Loucy (cell line): ENCODE measurements at regions not wholly inside any gene's neighbourhood (a gene's known extent, or its start where the extent isn't known, plus 50 kb on each side); places are given as distances from the start of the nearest gene placed in this dataset.

ENCODE experiments used
- H2AFZ ChIP-seq: fragments of 200-600 bp; sonication (generic); 2 replicates; pipeline ENCODE4 v1.6.0; 2016; ENCODE audit warnings: antibody characterized with exemption, mild to moderate bottlenecking, low read length, moderate library complexity
- H3F3A ChIP-seq: fragments of 200-600 bp; 2 replicates; pipeline ENCODE4 v1.6.0; 2016; ENCODE audit warnings: antibody characterized with exemption, low read depth, mild to moderate bottlenecking
- H3K27me3 ChIP-seq: fragments of 200-600 bp; sonication (generic); 2 replicates; pipeline ENCODE4 v1.6.1; 2014; ENCODE audit warnings: low read length, mild to moderate bottlenecking; ENCODE audit not compliant: insufficient read depth, poor library complexity, severe bottlenecking
- H3K36me3 ChIP-seq: fragments of 200-600 bp; sonication (generic); 2 replicates; pipeline ENCODE4 v1.6.1; 2016; ENCODE audit warnings: low read length; ENCODE audit not compliant: insufficient read depth
- H3K4me1 ChIP-seq: fragments of 200-600 bp; sonication (generic); 2 replicates; pipeline ENCODE4 v1.5.1; 2014; ENCODE audit warnings: low read length, mild to moderate bottlenecking; ENCODE audit not compliant: insufficient read depth, poor library complexity, severe bottlenecking
- H3K4me2 ChIP-seq: fragments of 200-600 bp; sonication (generic); 2 replicates; pipeline ENCODE4 v1.6.0; 2014; ENCODE audit warnings: antibody characterized with exemption, low read length, low read depth, mild to moderate bottlenecking; ENCODE audit not compliant: poor library complexity, severe bottlenecking
- H3K4me3 ChIP-seq: fragments of 200-600 bp; sonication (generic); 2 replicates; pipeline ENCODE4 v1.5.1; 2014; ENCODE audit warnings: low read length, mild to moderate bottlenecking, mixed read lengths; ENCODE audit not compliant: poor library complexity, severe bottlenecking
- H3K79me2 ChIP-seq: fragments of 200-600 bp; sonication (generic); 2 replicates; pipeline ENCODE4 v1.6.1; 2014; ENCODE audit warnings: low read length; ENCODE audit not compliant: insufficient read depth
- H3K9ac ChIP-seq: fragments of 200-600 bp; sonication (generic); 2 replicates; pipeline ENCODE4 v1.6.0; 2014; ENCODE audit warnings: mild to moderate bottlenecking, low read depth, low read length, moderate library complexity; ENCODE audit not compliant: poor library complexity, severe bottlenecking
- H3K9me2 ChIP-seq: fragments of 200-600 bp; sonication (generic); replicated peaks from 2 replicates; pipeline ENCODE4 v1.6.1; 2016; ENCODE audit warnings: low read depth, low read length, mixed read lengths
- H3K9me3 ChIP-seq: fragments of 200-600 bp; sonication (generic); 2 replicates; pipeline ENCODE4 v1.6.1; 2014; ENCODE audit warnings: mild to moderate bottlenecking, antibody characterized with exemption, low read length, low read depth; ENCODE audit not compliant: insufficient read depth
- H4K20me1 ChIP-seq: fragments of 200-600 bp; sonication (generic); 2 replicates; pipeline ENCODE4 v1.6.0; 2014; ENCODE audit warnings: antibody characterized with exemption, low read length, mild to moderate bottlenecking; ENCODE audit not compliant: insufficient read depth, poor library complexity, severe bottlenecking
- CTCF ChIP-seq: fragments of 200-600 bp; sonication (generic); conservative IDR thresholded peaks from 2 replicates; pipeline ENCODE4 v1.5.1; 2014; ENCODE audit warnings: mild to moderate bottlenecking, antibody characterized with exemption, low read length
- EZH2phosphoT487 ChIP-seq: fragments of 200-600 bp; IDR thresholded peaks from 2 replicates; pipeline ENCODE4 v1.6.1; 2018; ENCODE audit warnings: antibody characterized with exemption, mild to moderate bottlenecking, moderate library complexity, borderline replicate concordance

GRCh38 chr12:83856803-83857202 is 1055.8 kb downstream of the SLC6A15 start:
- Histone ChIP-seq H3F3A (no peaks in the 10 kb centered on the region), H3K9ac (no peak overlapping the region), H2AFZ (no peak overlapping the region), H3K9me2 (no peaks in the 10 kb centered on the region), H3K4me2 (no peak overlapping the region), H3K9me3 (no peaks in the 10 kb centered on the region), H3K4me3 (no peak overlapping the region), H3K27me3 (no peaks in the 10 kb centered on the region), H4K20me1 (no peaks in the 10 kb centered on the region), H3K4me1 (no peaks in the 10 kb centered on the region), H3K79me2 (no peaks in the 10 kb centered on the region), H3K36me3 (no peaks in the 10 kb centered on the region)
- TF ChIP-seq EZH2phosphoT487, result no peak
- TF ChIP-seq CTCF, result no peak

- TF ChIP-seq EZH2phosphoT487 (no peak), CTCF (no peak)
- Histone ChIP-seq H3K4me2 (no peak overlapping the region), H3K36me3 (no peaks in the 10 kb centered on the region), H3K4me1 (no peaks in the 10 kb centered on the region), H3K9ac (no peak overlapping the region), H3K9me2 (no peaks in the 10 kb centered on the region), H3K27me3 (no peaks in the 10 kb centered on the region), H3K79me2 (no peaks in the 10 kb centered on the region), H3F3A (no peaks in the 10 kb centered on the region), H4K20me1 (no peaks in the 10 kb centered on the region), H3K4me3 (no peak overlapping the region), H3K9me3 (no peaks in the 10 kb centered on the region), H2AFZ (no peak overlapping the region)
Observed at GRCh38 chr12:83850531-83850930, 1062.1 kb downstream of the SLC6A15 start.

- Histone ChIP-seq H3K79me2 (no peaks in the 10 kb centered on the region), H3K4me1 (no peaks in the 10 kb centered on the region)
- TF ChIP-seq EZH2phosphoT487 (no peak), CTCF (no peak)
Observed at GRCh38 chr12:83848702-83849101, 1063.9 kb downstream of the SLC6A15 start.

More at GRCh38 chr12:83848702-83849101, 1063.9 kb downstream of the SLC6A15 start:
- no peaks in the 10 kb centered on the region for H3K9me3 ChIP-seq
- no peak overlapping the region for H3K4me2 ChIP-seq
- H4K20me1 ChIP-seq, result no peaks in the 10 kb centered on the region
- no peak overlapping the region for H3K9ac ChIP-seq
- no peaks in the 10 kb centered on the region for H3K9me2 ChIP-seq
- no peaks in the 10 kb centered on the region for H3K27me3 ChIP-seq
- no peaks in the 10 kb centered on the region for H3F3A ChIP-seq
- H3K36me3 ChIP-seq, result no peaks in the 10 kb centered on the region
- no peak overlapping the region for H2AFZ ChIP-seq
- H3K4me3 ChIP-seq, result no peak overlapping the region
